Lung (tissue), 11 donors: ENCODE measurements at regions not wholly inside any gene's neighbourhood (a gene's known extent, or its start where the extent isn't known, plus 50 kb on each side); places are given as distances from the start of the nearest gene placed in this dataset.
"Not testable (repeated sequence)": the region's sequence is repeated elsewhere in the genome, so short reads cannot be mapped to it uniquely, and the experiment has no call there.

Source experiments
- ATAC-seq: fragments of 200-7000 bp; cut with Tn5 transposase; one replicate; pipeline ENCODE4 v1.9.1; 2020; ENCODE audit warnings: moderate number of reproducible peaks; ENCODE audit not compliant: insufficient read depth, low FRiP score
- DNase-seq, 3 donors: peaks; one replicate each; pipeline ENCODE4 v3.0.0-alpha.2; 2013 to 2017
- H3K27ac ChIP-seq, 2 donors: one replicate each; pipeline ENCODE4 v1.5.1; 2013; ENCODE audit warnings: mild to moderate bottlenecking in 2 of 2, moderate library complexity in 2 of 2, control low read depth in 1 of 2, inconsistent platforms in 1 of 2, low read depth in 1 of 2, low read length in 1 of 2
- H3K27me3 ChIP-seq, 3 donors: one replicate each; pipeline ENCODE4 v1.5.1; 2013; ENCODE audit warnings: low read length in 2 of 3; ENCODE audit not compliant: control insufficient read depth in 3 of 3, insufficient read depth in 3 of 3
- H3K36me3 ChIP-seq, 4 donors: one replicate each; pipeline ENCODE4 v1.5.1; 2013; ENCODE audit warnings: low read length in 4 of 4, mild to moderate bottlenecking in 1 of 4, moderate library complexity in 1 of 4; ENCODE audit not compliant: control insufficient read depth in 4 of 4, insufficient read depth in 4 of 4
- H3K4me1 ChIP-seq, 5 donors: one replicate each; pipeline ENCODE4 v1.5.1; 2013; ENCODE audit warnings: low read length in 5 of 5, mild to moderate bottlenecking in 2 of 5, moderate library complexity in 1 of 5; ENCODE audit not compliant: control insufficient read depth in 5 of 5, insufficient read depth in 5 of 5
- H3K4me3 ChIP-seq: one replicate; pipeline ENCODE4 v1.5.1; 2013; ENCODE audit warnings: mild to moderate bottlenecking, control low read depth, moderate library complexity
- H3K9ac ChIP-seq, 2 donors: one replicate each; pipeline ENCODE4 v1.5.1; 2013; ENCODE audit warnings: low read length in 2 of 2, control low read depth in 1 of 2; ENCODE audit not compliant: insufficient read depth in 1 of 2
- H3K9me3 ChIP-seq, 4 donors: one replicate each; pipeline ENCODE4 v1.5.1; 2013; ENCODE audit warnings: low read length in 3 of 4, mild to moderate bottlenecking in 1 of 4, moderate library complexity in 1 of 4; ENCODE audit not compliant: control insufficient read depth in 4 of 4, insufficient read depth in 3 of 4
- CTCF ChIP-seq: IDR thresholded peaks from 2 replicates; pipeline ENCODE4 v1.5.1; 2012; ENCODE audit warnings: mild to moderate bottlenecking; ENCODE audit errors: control extremely low read depth, extremely low read depth
- WGBS, 2 donors: extraction: QIAGEN DNeasy Blood & Tissue Kit; methylation state at CpG; one replicate each; pipeline ENCODE4 v1.1.7; 2013; 5-methylcytosine and 5-hydroxymethylcytosine counted together
- donor health status: control.
- donor health status: control.
- donor health status: Bipolar disorder and iron deficiency.
- donor health status: healthy.
- donor health status: DM: yes; HTN: yes; CAD: no.

- no peak for DNase-seq
- WGBS, 2 donors: 84 to 93% methylated on average over 22 of the region's 22 CpGs
These were observed 69.0 kb downstream of the DIO3 start for GRCh38 chr14:101630056-101630965.

DNA sequence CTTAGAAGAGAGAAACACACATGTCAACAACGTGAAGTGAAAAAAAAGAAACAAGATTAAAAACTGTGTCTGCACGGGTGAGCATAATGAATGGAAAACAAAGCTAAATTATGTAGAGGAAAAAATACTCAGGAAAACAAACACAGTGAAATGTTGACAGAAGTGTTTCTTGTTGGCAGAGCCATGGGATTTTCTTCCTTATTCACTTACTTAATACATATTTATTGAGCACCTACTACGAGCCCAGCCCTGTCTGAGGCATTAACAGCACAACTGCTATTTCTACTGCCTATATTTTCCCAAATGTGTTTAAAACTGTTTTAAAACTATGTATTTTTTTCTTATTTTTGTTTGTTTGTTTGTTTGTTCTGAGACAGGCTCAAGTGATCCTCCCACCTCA, 69.9 kb downstream of the DIO3 start:
- Histone ChIP-seq H3K27me3 (no peaks in the 10 kb centered on the region), H3K9me3 (no peaks in the 10 kb centered on the region), H3K4me1 (peaks cover 0 to 3% (median 0%) of the 10 kb centered on the region in 5 donors), H3K36me3 (no peaks in the 10 kb centered on the region), H3K4me3 (no peak overlapping the region), H3K27ac (no peak overlapping the region), H3K9ac (no peak overlapping the region)
- 81 to 82% methylated on average over 3 of the region's 3 CpGs for WGBS, 2 donors
- TF ChIP-seq CTCF: no peak
- DNase-seq (no peak), ATAC-seq (no peak)

More at GRCh38 chr14:101630056-101630965, 69.0 kb downstream of the DIO3 start:
- Histone ChIP-seq H3K27ac (no peak overlapping the region), H3K9me3 (no peaks in the 10 kb centered on the region), H3K4me3 (no peak overlapping the region), H3K9ac (no peak overlapping the region), H3K4me1 (peaks cover 0 to 3% (median 0%) of the 10 kb centered on the region in 5 donors), H3K27me3 (no peaks in the 10 kb centered on the region), H3K36me3 (no peaks in the 10 kb centered on the region)
- TF ChIP-seq CTCF: no peak
- no peak for ATAC-seq

DNA sequence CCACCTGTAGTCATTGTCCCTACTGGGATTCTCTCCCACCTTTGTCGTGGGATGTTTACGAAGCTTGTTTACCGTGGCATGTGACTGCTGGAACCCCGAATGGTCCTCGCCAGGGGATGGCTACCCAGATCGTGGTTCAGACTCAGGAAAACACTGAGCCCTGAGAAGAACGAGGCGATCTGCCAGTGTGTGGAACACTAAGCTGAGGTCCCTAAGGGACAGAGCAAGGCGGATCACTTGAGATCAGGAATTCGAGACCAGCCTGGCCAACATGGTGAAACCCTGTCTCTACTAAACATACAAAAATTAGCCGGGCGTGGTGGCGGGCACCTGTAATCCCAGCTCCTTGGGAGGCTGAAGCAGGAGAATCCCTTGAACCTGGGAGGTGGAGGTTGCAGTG, 70.7 kb downstream of the DIO3 start:
- not testable (repeated sequence) for H3K27ac ChIP-seq, H3K4me3 ChIP-seq, H3K9ac ChIP-seq, DNase-seq, H3K27me3 ChIP-seq, H3K9me3 ChIP-seq, H3K36me3 ChIP-seq, H3K4me1 ChIP-seq, ATAC-seq
- WGBS, 2 donors: 89 to 95% methylated on average over 13 of the region's 13 CpGs

- Histone ChIP-seq H3K4me1 (peaks cover 0 to 3% (median 0%) of the 10 kb centered on the region in 5 donors), H3K27me3 (no peaks in the 10 kb centered on the region), H3K4me3 (no peak overlapping the region), H3K9ac (no peak overlapping the region), H3K36me3 (no peaks in the 10 kb centered on the region), H3K9me3 (no peaks in the 10 kb centered on the region), H3K27ac (no peak overlapping the region)
- ATAC-seq (no peak), DNase-seq (no peak)
- no peak for TF ChIP-seq CTCF
- WGBS, 2 donors: 90 to 92% methylated on average over 8 of the region's 8 CpGs
These were observed 71.2 kb downstream of the DIO3 start for GRCh38 chr14:101632520-101632919.
